GM12873 (cell line): ENCODE measurements at regions not wholly inside any gene's neighbourhood (a gene's known extent, or its start where the extent isn't known, plus 50 kb on each side); places are given as distances from the start of the nearest gene placed in this dataset.

Source experiments
- TF ChIP-seq, protein P1 (sequence below): IDR thresholded peaks from 2 replicates; pipeline ENCODE4 v1.5.1; 2012; ENCODE audit warnings: low read depth, mild to moderate bottlenecking, moderate library complexity, low read length, control low read depth; ENCODE audit not compliant: insufficient read depth; ENCODE audit errors: missing control alignments

DNA sequence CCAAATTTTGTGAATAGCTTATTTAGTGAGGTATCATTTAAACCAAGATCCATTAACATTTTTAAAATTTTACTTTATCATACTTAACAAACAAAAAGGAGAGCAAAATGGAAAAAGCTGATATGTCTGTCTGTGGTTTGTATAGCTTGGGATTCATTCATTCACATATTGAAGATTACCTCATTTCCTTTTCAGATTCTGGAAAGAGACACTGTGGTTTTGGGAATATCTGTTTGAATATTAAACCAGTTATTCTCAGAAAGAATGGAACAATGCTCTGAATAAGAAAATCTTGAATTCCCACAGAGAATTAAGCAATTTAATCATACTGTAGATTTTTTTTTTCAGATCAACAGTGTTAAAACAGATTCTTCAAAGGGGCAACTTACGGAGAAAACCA, 93.8 kb upstream of the PRDX6 start:
- TF ChIP-seq, protein P1, sequence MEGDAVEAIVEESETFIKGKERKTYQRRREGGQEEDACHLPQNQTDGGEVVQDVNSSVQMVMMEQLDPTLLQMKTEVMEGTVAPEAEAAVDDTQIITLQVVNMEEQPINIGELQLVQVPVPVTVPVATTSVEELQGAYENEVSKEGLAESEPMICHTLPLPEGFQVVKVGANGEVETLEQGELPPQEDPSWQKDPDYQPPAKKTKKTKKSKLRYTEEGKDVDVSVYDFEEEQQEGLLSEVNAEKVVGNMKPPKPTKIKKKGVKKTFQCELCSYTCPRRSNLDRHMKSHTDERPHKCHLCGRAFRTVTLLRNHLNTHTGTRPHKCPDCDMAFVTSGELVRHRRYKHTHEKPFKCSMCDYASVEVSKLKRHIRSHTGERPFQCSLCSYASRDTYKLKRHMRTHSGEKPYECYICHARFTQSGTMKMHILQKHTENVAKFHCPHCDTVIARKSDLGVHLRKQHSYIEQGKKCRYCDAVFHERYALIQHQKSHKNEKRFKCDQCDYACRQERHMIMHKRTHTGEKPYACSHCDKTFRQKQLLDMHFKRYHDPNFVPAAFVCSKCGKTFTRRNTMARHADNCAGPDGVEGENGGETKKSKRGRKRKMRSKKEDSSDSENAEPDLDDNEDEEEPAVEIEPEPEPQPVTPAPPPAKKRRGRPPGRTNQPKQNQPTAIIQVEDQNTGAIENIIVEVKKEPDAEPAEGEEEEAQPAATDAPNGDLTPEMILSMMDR, result no peak

DNA sequence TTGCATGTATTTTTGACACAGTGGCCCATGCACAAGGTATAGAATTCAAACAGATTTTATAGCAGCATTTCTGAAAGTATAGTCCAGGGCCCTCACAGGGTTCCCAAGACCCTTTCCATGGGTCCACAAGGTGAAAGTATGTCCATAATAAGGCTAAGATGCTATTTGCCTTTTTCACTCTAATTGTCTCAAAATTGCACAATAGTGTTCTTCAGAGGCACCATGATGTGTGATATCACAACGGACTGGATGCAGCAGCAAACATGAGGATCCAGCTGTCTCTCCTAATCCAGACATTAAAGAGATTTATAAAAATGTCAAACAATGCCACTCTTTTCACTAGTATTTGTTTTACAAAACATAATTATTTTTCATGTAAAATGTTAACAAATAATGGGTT, 88.8 kb upstream of the PRDX6 start:
- TF ChIP-seq, protein P1, result no peak

DNA sequence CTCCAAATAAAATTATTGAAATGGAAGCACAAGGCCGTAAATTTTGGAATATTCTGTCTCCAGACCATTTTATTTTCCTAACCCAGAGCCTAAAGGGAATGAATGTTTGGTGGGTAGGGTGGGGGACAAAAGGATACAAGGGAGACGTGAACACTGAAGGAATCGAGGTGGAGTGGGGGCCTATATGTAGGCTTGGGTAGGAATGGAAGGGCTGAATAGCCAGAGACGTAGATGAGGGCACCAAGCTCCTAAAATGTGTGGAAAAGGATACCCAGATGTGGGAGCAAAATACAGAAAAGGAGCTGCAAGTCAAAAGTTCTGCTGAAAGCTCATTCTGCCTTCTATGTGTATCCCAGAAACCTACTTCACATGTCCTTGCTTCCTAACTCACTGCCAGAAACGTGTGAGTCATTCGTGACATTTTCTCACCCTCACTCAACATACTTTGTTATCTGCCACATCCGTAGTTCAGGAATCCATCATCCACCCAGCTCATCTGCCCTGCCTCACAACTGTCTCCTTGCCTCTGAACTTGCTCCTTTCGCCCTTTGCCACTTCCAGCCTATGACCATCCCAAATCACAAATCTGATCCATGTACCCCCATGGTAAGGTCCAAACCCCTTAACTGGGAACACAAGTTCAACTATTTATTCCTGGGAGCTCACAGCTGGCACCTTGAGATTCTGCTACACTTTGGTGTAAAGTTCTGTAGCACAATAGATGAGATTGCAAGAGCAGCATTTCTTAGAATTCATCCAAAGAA, 84.1 kb upstream of the PRDX6 start:
- TF ChIP-seq, protein P1, result no peak

DNA sequence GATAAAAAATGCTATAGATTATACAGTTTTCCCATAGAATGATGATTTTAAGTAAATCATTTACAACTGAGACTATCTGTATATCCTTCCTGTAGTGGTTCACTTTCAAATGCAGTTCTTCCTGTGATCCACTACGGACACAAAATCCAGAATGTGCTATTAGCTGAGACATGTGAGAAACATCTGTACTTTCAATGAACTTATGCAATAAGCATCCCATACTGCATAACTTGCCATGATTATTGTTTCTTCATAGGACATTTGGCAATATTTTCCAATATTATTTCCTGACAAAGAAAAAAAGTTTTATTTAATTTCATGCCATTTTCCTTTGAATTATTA, 83.5 kb upstream of the PRDX6 start:
- TF ChIP-seq, protein P1, result no peak

DNA sequence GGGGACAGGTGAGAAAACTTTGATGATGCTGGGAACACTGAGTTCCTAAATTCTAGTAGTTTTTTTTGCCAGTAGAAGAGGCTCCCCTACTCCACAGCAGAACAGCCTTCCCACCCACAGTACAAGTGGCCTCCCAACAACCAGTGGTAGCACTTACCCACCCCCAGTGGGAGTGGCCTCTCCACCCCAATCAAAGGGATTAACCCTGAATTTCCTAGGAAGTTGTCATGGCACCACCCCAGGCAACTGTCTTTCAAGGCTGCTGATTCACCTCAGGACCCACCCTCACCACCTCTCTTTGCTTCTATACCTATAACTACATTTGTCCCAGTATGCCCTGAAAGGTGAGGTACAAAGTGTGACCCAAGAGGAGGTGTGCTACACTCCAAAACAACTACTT, 81.4 kb upstream of the PRDX6 start:
- TF ChIP-seq, protein P1, result no peak

DNA sequence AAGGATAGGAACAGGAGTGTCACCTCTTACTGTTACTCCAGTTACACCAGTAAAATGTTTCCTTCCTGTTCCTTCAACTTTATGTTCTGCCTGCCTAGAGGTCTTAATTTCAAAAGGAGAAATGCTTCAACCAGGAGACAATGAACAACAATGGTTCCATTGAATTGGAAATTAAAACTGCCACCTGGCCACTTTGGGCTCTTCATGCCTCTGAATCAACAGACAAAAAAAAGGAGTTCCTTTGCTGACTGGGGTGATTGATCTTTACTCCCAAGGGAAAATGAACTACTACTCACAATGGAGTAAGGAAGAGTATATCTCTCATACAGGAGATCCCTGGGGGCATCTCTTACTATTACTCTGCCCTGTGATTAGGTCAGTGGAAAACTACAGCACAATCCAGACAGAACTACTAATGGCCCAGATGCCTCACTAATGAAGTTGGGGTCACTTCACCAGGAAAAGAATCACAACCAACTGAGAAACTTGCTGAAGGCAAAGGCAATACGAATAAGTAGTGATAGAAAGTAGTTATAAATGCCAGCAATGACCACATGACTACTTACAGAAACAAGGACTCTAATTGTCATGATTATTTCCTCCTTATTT, 76.6 kb upstream of the PRDX6 start:
- TF ChIP-seq, protein P1, result no peak

DNA sequence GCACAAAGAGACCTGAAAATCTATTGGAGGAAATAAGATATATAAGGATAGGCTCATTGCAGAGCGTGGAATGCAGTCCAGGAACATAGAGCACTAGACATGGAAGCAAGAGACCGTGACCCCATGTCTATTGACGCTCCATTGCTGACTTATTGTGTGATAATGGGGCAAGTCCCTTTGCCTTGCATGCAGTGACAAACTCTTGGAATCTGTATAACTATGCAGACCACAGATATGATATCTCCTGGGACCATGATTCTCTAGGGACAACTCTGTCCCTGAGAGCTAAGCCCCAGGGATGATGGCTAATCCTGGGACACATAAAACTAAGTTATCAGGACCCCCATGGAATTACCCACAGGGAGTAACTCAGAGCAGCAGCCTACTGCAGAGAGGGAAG, 73.1 kb upstream of the PRDX6 start:
- TF ChIP-seq, protein P1, result no peak
